Pancreas (tissue), 10 donors: ENCODE measurements at regions not wholly inside any gene's neighbourhood (a gene's known extent, or its start where the extent isn't known, plus 50 kb on each side); places are given as distances from the start of the nearest gene placed in this dataset.

Experiments used
- ATAC-seq, 4 donors: fragments of 200-7000 bp; cut with Tn5 transposase; one replicate each; pipeline versions ENCODE4 v1.8.0 to v1.9.1; 2020; ENCODE audit warnings: mild to moderate bottlenecking in 4 of 4, moderate library complexity in 4 of 4
- DNase-seq, 6 donors: peaks; one replicate each; pipeline ENCODE4 v3.0.0-alpha.2; 2020
- FAIRE-seq: peaks from 2 replicates; lab custom pipeline; 2012; peaks lifted over from hg19 to GRCh38; lab: Jason Lieb, UNC
- H3K27ac ChIP-seq, 4 donors: fragments of 200-600 bp; sonication (generic); 1 replicate in 3 of 4; 2 replicates in 1 of 4; pipeline versions ENCODE4 v1.5.0 to v1.8.0; 2020
- H3K27me3 ChIP-seq, 4 donors: fragments of 200-600 bp; one replicate each; pipeline ENCODE4 v1.8.0; 2021
- H3K36me3 ChIP-seq, 3 donors: fragments of 200-600 bp; sonication (generic) in 1 of 3; one replicate each; pipeline versions ENCODE4 v1.5.0 to v1.8.0; 2020 to 2021
- H3K4me1 ChIP-seq, 3 donors: fragments of 200-600 bp; one replicate each; pipeline ENCODE4 v1.8.0; 2021
- H3K4me3 ChIP-seq, 4 donors: fragments of 200-600 bp; sonication (generic) in 2 of 4; one replicate each; pipeline versions ENCODE4 v1.5.0 to v1.8.0; 2020 to 2021
- H3K9me3 ChIP-seq, 4 donors: fragments of 200-600 bp; one replicate each; pipeline ENCODE4 v1.8.0; 2021
- WGBS, 2 donors: extraction: QIAGEN DNeasy Blood & Tissue Kit; methylation state at CpG; one replicate each; pipeline ENCODE4 v1.1.7; 2013; 5-methylcytosine and 5-hydroxymethylcytosine counted together
- intact Hi-C, 3 donors: fragments of 100-400 bp; cut with DNase I; formaldehyde crosslinking; loops; one replicate each; pipeline versions ENCODE4 v1.11.1 to v1.14.2; 2022
- TF ChIP-seq, protein P1 (sequence below), 4 donors: fragments of 200-600 bp; sonication (generic) in 3 of 4; IDR thresholded peaks; one replicate each; pipeline versions ENCODE4 v1.5.0 to v1.8.0; 2021; ENCODE audit warnings: antibody characterized with exemption in 4 of 4
- donor health status: healthy with polysubstance abuse.
- donor health status: DM: no; HTN: no; CAD: no; lungs with moderate emphysema.
- donor health status: DM: no; HTN: no; CAD: no.
- donor health status: control.
- donor health status: control.
- donor health status: Bipolar disorder and iron deficiency.
- donor health status: DM: yes; HTN: yes; CAD: no.
- donor health status: DM: no; HTN: no; CAD: no.
- donor health status: DM: no; HTN: no; CAD: no.
- donor health status: DM: yes; HTN: yes; CAD: no.

DNA sequence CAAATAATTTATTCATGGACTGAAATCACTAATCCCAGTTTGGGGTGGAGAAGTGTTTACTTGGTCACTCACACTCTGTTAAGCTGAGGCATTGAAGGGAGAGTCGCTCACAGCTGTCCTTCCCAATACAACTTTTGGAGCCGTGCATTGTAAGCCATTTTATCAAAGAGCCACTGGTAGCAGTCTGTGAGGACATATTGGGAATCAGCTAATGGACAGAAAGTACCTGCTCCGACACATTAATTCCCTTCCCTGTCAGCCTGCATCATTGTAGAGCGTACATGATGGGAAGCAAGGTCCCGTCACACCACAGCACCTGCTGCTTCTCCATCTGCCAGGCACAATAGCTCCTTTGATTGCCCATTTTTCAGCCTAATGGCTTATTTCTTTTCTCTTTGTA, 643.2 kb downstream of the SQOR start:
- no peaks in the 10 kb centered on the region for H3K9me3 ChIP-seq
- ATAC-seq (peak; percentile 38 to 73 (median 64)), DNase-seq (no peak), FAIRE-seq (no peak)
- H3K27ac ChIP-seq, result peak overlapping the region in 1 of 4 donors; percentile 1
- no peak overlapping the region for H3K4me3 ChIP-seq
- H3K4me1 ChIP-seq, result peaks cover 8 to 18% (median 14%) of the 10 kb centered on the region in 3 donors
- intact Hi-C loops, result no loop called here
- H3K27me3 ChIP-seq, result no peaks in the 10 kb centered on the region
- TF ChIP-seq, protein P1, sequence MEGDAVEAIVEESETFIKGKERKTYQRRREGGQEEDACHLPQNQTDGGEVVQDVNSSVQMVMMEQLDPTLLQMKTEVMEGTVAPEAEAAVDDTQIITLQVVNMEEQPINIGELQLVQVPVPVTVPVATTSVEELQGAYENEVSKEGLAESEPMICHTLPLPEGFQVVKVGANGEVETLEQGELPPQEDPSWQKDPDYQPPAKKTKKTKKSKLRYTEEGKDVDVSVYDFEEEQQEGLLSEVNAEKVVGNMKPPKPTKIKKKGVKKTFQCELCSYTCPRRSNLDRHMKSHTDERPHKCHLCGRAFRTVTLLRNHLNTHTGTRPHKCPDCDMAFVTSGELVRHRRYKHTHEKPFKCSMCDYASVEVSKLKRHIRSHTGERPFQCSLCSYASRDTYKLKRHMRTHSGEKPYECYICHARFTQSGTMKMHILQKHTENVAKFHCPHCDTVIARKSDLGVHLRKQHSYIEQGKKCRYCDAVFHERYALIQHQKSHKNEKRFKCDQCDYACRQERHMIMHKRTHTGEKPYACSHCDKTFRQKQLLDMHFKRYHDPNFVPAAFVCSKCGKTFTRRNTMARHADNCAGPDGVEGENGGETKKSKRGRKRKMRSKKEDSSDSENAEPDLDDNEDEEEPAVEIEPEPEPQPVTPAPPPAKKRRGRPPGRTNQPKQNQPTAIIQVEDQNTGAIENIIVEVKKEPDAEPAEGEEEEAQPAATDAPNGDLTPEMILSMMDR (IDR thresholded peaks at IDR 0.05), result no peak
- WGBS, 2 donors, result 18 to 19% methylated on average over 5 of the region's 5 CpGs
- no peaks in the 10 kb centered on the region for H3K36me3 ChIP-seq

DNA sequence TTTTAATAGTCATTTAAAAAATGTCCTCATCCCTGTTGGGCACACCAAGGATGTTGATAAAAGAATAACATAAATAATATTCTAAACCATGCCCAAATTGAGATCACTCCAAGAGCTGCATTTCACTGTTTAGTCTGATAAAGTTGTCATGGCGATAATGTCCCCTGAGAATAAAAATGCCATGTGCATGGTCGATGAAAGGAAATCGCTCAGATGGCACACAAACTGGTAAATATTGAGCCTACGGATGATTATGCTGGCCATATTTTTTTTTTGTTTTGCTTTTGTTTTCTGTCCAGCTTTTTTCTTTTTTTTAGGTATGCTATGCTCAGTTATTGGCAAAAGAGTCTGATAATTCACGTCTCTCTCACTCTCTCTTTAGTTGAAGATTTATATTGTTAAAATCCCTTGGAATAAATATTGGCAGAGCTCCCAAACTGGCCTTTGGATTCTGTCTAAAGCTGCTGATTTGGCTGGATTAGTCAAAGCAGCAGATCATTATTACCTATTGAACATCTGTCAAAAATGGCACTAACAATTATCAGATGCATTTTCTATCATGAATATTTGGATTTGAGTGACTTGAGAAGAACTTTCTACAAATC, 643.8 kb downstream of the SQOR start:
- WGBS, 2 donors, result 6 to 7% methylated on average over 5 of the region's 5 CpGs
- Histone ChIP-seq H3K27me3 (no peaks in the 10 kb centered on the region), H3K9me3 (no peaks in the 10 kb centered on the region), H3K36me3 (no peaks in the 10 kb centered on the region), H3K4me1 (peaks cover 8 to 18% (median 14%) of the 10 kb centered on the region in 3 donors), H3K4me3 (no peak overlapping the region), H3K27ac (no peak overlapping the region)
- ATAC-seq (peak; percentile 59 to 83 (median 70)), DNase-seq (peak in 1 of 6 donors; percentile 35), FAIRE-seq (no peak)
- TF ChIP-seq, protein P1 (IDR thresholded peaks at IDR 0.05), result no peak
- intact Hi-C loops, result no loop called here

DNA sequence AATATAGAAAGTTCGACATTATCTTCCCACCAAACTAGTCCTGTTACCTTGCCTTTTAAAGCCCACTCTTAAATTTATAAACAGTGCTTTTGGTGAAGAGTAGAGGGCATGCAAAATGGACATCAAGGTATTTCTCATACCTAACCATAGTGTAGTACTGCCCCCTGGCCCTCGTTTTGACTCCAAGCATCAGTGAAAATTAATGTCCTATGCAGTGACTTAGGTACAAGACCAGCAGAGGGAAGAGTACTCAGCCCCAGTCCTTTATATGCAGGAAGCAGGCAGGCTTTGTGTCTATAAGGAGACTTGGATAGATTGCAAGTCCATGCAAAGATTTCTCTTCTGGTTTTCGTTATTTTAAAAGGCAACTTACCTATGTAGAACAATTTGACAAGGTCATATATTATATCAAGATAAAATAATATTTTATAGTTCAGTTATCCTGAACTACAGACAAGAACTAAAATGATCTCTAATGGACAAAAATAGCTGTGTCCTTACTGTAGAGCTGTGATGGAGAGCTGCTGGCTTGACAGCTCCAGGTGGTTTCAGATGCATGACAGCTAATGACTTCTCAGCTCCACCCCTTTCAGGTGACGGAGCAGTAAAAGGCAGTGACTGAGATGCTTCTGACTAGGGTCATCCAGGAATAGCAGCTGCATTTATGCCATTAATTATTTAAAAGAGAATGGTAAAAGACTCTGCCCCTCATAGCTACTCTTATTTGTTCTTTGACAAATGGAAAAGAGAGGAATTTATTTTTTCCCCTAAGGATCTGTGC, 646.1 kb downstream of the SQOR start:
- ATAC-seq, result peak; percentile 41 to 72 (median 55)
- peak in 1 of 6 donors; percentile 23 for DNase-seq
- no peak overlapping the region for H3K4me3 ChIP-seq
- WGBS, 2 donors, result 55 to 65% methylated on average over 4 of the region's 4 CpGs
- intact Hi-C loops, result no loop called here
- no peaks in the 10 kb centered on the region for H3K27me3 ChIP-seq
- no peak overlapping the region for H3K27ac ChIP-seq
- no peaks in the 10 kb centered on the region for H3K36me3 ChIP-seq
- no peaks in the 10 kb centered on the region for H3K9me3 ChIP-seq
- peaks cover 8 to 18% (median 14%) of the 10 kb centered on the region in 3 donors for H3K4me1 ChIP-seq
- TF ChIP-seq, protein P1 (IDR thresholded peaks at IDR 0.05), result no peak
- FAIRE-seq, result no peak

DNA sequence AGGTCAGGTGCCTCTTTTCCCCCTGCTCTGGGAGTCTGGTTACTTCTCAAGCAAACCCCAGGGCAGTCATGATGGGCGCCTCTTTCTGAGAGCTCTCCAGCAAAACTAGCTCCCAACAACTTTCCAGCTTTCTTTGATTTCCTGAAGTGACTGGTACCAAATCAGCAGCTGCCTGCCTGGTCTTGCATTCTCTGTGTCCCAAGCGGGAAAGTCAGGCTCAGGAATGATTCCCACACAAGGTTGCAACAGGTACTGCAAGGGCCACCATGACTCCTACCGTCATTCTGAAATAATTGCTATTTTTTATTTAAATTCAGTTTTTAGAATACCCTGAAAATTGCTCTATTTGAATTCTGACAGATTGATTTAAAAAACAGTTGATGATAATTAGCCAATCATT, 658.7 kb downstream of the SQOR start:
- FAIRE-seq, result no peak
- WGBS, 2 donors, result 94 to 96% methylated on average over 3 of the region's 3 CpGs
- no peaks in the 10 kb centered on the region for H3K27me3 ChIP-seq
- TF ChIP-seq, protein P1 (IDR thresholded peaks at IDR 0.05), result no peak
- no peak overlapping the region for H3K27ac ChIP-seq
- no peak overlapping the region for H3K4me3 ChIP-seq
- no peaks in the 10 kb centered on the region for H3K4me1 ChIP-seq
- DNase-seq, result no peak
- no peaks in the 10 kb centered on the region for H3K36me3 ChIP-seq
- ATAC-seq, result no peak
- no peaks in the 10 kb centered on the region for H3K9me3 ChIP-seq
- intact Hi-C loops, result no loop called here

DNA sequence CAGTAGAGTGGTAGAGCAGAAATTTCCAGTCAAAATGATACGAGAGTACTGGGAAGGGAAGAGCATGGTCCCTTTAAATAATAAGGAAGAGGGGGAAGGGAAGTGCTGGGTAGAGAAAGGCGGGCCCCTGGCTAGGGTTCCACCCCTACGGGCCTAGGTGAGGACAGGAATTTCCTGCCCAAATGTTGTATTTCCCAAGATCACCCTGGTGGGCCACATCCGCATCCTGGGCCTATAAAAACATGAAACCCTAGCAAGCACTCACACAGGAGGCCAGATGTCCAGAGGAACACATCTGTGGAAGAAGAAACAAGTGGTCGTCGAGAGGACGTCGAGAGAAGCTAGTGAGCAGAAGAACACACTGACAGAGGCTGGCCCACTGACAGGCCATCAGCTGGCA, 661.2 kb downstream of the SQOR start:
- no peak for ATAC-seq
- H3K36me3 ChIP-seq, result no peaks in the 10 kb centered on the region
- WGBS, 2 donors, result 79 to 89% methylated on average over 8 of the region's 8 CpGs
- no peaks in the 10 kb centered on the region for H3K4me1 ChIP-seq
- no peak overlapping the region for H3K4me3 ChIP-seq
- intact Hi-C loops, result no loop called here
- TF ChIP-seq, protein P1 (IDR thresholded peaks at IDR 0.05), result no peak
- H3K9me3 ChIP-seq, result no peaks in the 10 kb centered on the region
- no peak for DNase-seq
- no peaks in the 10 kb centered on the region for H3K27me3 ChIP-seq
- no peak for FAIRE-seq
- H3K27ac ChIP-seq, result no peak overlapping the region
